ENCODE measurements at regions not wholly inside any gene's neighbourhood (a gene's known extent, or its start where the extent isn't known, plus 50 kb on each side); places are given as distances from the start of the nearest gene placed in this dataset.

DNA sequence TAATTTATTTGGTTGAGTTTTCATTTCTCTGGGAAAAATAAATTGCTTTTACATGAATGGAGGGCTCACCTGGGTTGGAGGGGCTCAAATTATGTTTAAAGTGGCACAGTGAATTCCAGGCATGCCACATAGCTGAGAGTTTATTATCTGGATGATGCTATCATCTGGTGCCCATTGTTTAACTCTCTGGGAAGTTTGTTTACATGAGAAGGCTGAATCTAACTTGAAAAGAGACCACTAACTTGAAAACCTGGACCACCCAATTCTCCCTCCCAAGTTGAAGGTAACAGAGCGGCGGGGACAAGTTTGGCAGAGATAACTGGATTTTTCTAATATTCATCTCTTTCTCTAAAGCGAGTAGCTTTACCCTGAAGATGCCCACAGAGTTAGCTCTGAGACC is 321.5 kb upstream of the GHITM start:
- no peak overlapping the region for H3K27ac ChIP-seq
- TF ChIP-seq ZFX (IDR thresholded peaks at IDR 0.05; ENCODE audit: borderline replicate concordance): no peak
- TF ChIP-seq, protein P1, sequence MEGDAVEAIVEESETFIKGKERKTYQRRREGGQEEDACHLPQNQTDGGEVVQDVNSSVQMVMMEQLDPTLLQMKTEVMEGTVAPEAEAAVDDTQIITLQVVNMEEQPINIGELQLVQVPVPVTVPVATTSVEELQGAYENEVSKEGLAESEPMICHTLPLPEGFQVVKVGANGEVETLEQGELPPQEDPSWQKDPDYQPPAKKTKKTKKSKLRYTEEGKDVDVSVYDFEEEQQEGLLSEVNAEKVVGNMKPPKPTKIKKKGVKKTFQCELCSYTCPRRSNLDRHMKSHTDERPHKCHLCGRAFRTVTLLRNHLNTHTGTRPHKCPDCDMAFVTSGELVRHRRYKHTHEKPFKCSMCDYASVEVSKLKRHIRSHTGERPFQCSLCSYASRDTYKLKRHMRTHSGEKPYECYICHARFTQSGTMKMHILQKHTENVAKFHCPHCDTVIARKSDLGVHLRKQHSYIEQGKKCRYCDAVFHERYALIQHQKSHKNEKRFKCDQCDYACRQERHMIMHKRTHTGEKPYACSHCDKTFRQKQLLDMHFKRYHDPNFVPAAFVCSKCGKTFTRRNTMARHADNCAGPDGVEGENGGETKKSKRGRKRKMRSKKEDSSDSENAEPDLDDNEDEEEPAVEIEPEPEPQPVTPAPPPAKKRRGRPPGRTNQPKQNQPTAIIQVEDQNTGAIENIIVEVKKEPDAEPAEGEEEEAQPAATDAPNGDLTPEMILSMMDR (IDR thresholded peaks at IDR 0.05): no peak

- no peak overlapping the region for H3K27ac ChIP-seq
- TF ChIP-seq, protein P1 (IDR thresholded peaks at IDR 0.05): no peak
- TF ChIP-seq ZFX (IDR thresholded peaks at IDR 0.05; ENCODE audit: borderline replicate concordance): no peak
These were observed 319.7 kb upstream of the GHITM start for GRCh38 chr10:83819609-83820008.

GRCh38 chr10:83820033-83820432 is 319.3 kb upstream of the GHITM start:
- H3K27ac ChIP-seq: no peak overlapping the region
- TF ChIP-seq, protein P1 (IDR thresholded peaks at IDR 0.05): no peak
- TF ChIP-seq ZFX (IDR thresholded peaks at IDR 0.05; ENCODE audit: borderline replicate concordance): no peak

DNA sequence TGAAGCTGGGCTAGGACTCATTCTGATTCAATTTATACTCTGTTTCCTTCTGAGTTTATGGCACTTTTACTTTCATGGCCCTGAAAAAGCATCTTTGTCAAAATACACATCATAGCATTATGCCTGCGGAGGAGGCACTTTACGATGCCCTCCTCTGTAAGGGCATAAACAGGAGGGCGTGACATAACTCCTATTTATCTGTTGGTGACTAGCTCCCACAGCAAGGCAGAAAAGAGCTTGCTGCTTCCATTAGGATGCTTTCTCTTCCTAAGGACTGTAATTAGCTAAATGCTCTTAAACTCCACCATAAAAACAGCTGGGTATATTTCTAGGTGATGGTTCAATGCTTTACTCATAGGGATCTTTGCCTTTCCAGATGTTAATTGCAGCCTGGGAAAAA is 315.2 kb upstream of the GHITM start:
- TF ChIP-seq, protein P1 (IDR thresholded peaks at IDR 0.05): no peak
- TF ChIP-seq ZFX (IDR thresholded peaks at IDR 0.05; ENCODE audit: borderline replicate concordance): no peak

DNA sequence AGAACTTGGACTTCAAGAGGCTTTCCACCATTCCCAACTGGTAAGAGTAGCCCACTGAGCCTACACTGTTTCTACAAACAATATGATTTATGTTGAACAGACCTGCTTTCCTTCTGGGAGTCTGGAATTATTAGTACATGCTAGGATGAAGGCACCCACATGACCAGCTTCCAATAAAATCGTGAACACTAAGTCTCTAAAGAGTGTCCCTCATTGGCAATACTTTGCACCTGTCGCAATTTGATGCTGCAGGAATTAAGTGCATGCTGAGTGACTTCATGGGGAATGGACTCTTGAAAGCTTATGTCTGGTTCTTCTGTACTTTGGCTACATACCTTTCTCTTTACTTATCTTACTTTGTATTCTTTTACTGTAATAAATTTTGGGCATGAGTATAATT is 305.2 kb upstream of the GHITM start:
- no peak for TF ChIP-seq ZFX (IDR thresholded peaks at IDR 0.05; ENCODE audit: borderline replicate concordance)
- TF ChIP-seq, protein P1 (IDR thresholded peaks at IDR 0.05): no peak
- H3K27ac ChIP-seq: no peak overlapping the region

More for the DNA sequence above, 315.2 kb upstream of the GHITM start:
- H3K27ac ChIP-seq: no peak overlapping the region

- no peak overlapping the region for H3K27ac ChIP-seq
- no peak for TF ChIP-seq ZFX (IDR thresholded peaks at IDR 0.05; ENCODE audit: borderline replicate concordance)
- TF ChIP-seq, protein P1 (IDR thresholded peaks at IDR 0.05): no peak
These were observed 303.2 kb upstream of the GHITM start for GRCh38 chr10:83835945-83836745.

- no peak for TF ChIP-seq ZFX (IDR thresholded peaks at IDR 0.05; ENCODE audit: borderline replicate concordance)
- TF ChIP-seq, protein P1 (IDR thresholded peaks at IDR 0.05): no peak
- H3K27ac ChIP-seq: no peak overlapping the region
These were observed 290.6 kb upstream of the GHITM start for GRCh38 chr10:83848677-83849076.
